HEK293T (cell line): ENCODE measurements at regions not wholly inside any gene's neighbourhood (a gene's known extent, or its start where the extent isn't known, plus 50 kb on each side); places are given as distances from the start of the nearest gene placed in this dataset.

Experiments used
- CTBP1 ChIP-seq: fragments of 450-650 bp; IDR thresholded peaks from 2 replicates; pipeline ENCODE4 v1.6.1; 2016; ENCODE audit warnings: borderline replicate concordance
- NFRKB ChIP-seq: fragments of 450-650 bp; IDR thresholded peaks from 2 replicates; pipeline ENCODE4 v1.6.1; 2016; ENCODE audit warnings: mild to moderate bottlenecking, moderate library complexity

GRCh38 chr5:63655043-63655442, 307.2 kb downstream of the HTR1A start:
- TF ChIP-seq NFRKB (no peak), CTBP1 (no peak)
